DND-41 (cell line): ENCODE measurements at regions not wholly inside any gene's neighbourhood (a gene's known extent, or its start where the extent isn't known, plus 50 kb on each side); places are given as distances from the start of the nearest gene placed in this dataset.

Source experiments
- EZH2 ChIP-seq: IDR thresholded peaks from 3 replicates; pipeline ENCODE4 v1.6.1; 2012; ENCODE audit warnings: borderline replicate concordance, low read depth, mild to moderate bottlenecking, moderate library complexity, low read length, inconsistent platforms; ENCODE audit not compliant: severe bottlenecking
- TF ChIP-seq, protein P1 (sequence below): IDR thresholded peaks from 2 replicates; pipeline ENCODE4 v1.5.1; 2012; ENCODE audit warnings: borderline replicate concordance, low read length, moderate library complexity, mild to moderate bottlenecking; ENCODE audit not compliant: poor library complexity, severe bottlenecking; ENCODE audit errors: extremely low read depth

GRCh38 chr1:221487781-221488524, 253.9 kb downstream of the DUSP10 start:
- no peak for TF ChIP-seq EZH2
- TF ChIP-seq, protein P1, sequence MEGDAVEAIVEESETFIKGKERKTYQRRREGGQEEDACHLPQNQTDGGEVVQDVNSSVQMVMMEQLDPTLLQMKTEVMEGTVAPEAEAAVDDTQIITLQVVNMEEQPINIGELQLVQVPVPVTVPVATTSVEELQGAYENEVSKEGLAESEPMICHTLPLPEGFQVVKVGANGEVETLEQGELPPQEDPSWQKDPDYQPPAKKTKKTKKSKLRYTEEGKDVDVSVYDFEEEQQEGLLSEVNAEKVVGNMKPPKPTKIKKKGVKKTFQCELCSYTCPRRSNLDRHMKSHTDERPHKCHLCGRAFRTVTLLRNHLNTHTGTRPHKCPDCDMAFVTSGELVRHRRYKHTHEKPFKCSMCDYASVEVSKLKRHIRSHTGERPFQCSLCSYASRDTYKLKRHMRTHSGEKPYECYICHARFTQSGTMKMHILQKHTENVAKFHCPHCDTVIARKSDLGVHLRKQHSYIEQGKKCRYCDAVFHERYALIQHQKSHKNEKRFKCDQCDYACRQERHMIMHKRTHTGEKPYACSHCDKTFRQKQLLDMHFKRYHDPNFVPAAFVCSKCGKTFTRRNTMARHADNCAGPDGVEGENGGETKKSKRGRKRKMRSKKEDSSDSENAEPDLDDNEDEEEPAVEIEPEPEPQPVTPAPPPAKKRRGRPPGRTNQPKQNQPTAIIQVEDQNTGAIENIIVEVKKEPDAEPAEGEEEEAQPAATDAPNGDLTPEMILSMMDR, result no peak
